Stimulated activated naive B cell treated with anti-CD40 and anti-IgM and Interleukin-4, amounts not matched to agents 10 μg/mL and 1 μg/mL and 100 μg/mL, for 72 hours (primary cell): ENCODE measurements at regions not wholly inside any gene's neighbourhood (a gene's known extent, or its start where the extent isn't known, plus 50 kb on each side); places are given as distances from the start of the nearest gene placed in this dataset.

Experiments
- ATAC-seq, 2 donors: fragments of 150-1000 bp; cut with Tn5 transposase; replicated peaks; 2 replicates each; pipeline ENCODE4 v1.10.0; 2021; ENCODE audit warnings: moderate library complexity in 1 of 2
- DNase-seq: peaks from one replicate; pipeline ENCODE4 v3.0.0; 2021
- H3K27ac Mint-ChIP-seq: one replicate; pipeline ENCODE4 v1.8.0; 2022; ENCODE audit warnings: mild to moderate bottlenecking, mixed read lengths
- H3K27me3 Mint-ChIP-seq, 2 donors: one replicate each; pipeline ENCODE4 v1.8.0; 2022; ENCODE audit warnings: mixed read lengths in 2 of 2
- H3K36me3 Mint-ChIP-seq, 2 donors: one replicate each; pipeline ENCODE4 v1.8.0; 2022; ENCODE audit warnings: mixed read lengths in 2 of 2, mild to moderate bottlenecking in 1 of 2
- H3K4me1 Mint-ChIP-seq, 2 donors: one replicate each; pipeline ENCODE4 v1.8.0; 2022; ENCODE audit warnings: mixed read lengths in 2 of 2, mild to moderate bottlenecking in 1 of 2
- H3K4me3 Mint-ChIP-seq, 2 donors: one replicate each; pipeline ENCODE4 v1.8.0; 2022; ENCODE audit warnings: mild to moderate bottlenecking in 2 of 2, mixed read lengths in 2 of 2, moderate library complexity in 1 of 2
- H3K9me3 Mint-ChIP-seq, 2 donors: one replicate each; pipeline ENCODE4 v1.8.0; 2022; ENCODE audit warnings: mixed read lengths in 2 of 2, mild to moderate bottlenecking in 1 of 2

- Mint-ChIP-seq H3K4me1 (peaks cover 0 to 5% of the 10 kb centered on the region in 2 donors), H3K27ac (no peak overlapping the region), H3K4me3 (no peak overlapping the region), H3K9me3 (no peaks in the 10 kb centered on the region), H3K27me3 (peaks cover 13 to 20% of the 10 kb centered on the region in 2 donors), H3K36me3 (no peaks in the 10 kb centered on the region)
- ATAC-seq (no peak), DNase-seq (no peak)
Observed at GRCh38 chr5:107303171-107303968, 367.4 kb downstream of the EFNA5 start.

DNA sequence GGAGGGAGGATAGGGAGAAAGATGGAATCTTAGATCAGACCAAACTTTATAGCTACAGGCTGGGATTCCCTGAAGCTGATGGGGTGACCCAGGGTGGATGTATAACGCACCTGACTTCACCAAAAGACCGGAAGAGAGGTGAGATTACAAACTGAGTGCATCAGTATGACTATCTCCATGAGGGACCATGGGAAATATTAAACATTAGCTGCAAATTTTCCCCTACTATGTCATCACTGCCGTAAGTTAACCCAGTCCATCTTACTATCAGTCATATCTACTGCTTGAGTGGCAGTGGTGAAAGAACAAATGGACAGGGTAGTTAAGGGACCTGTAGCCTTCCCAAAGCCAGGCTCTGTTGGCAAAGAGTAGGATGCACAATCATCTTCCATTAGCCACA lies 368.3 kb downstream of the EFNA5 start:
- peaks cover 20% of the 10 kb centered on the region in 2 donors for H3K27me3 Mint-ChIP-seq
- no peak overlapping the region for H3K27ac Mint-ChIP-seq
- H3K4me1 Mint-ChIP-seq: peaks cover 0 to 5% of the 10 kb centered on the region in 2 donors
- peak in 1 of 2 donors; percentile 36 for ATAC-seq
- no peak overlapping the region for H3K4me3 Mint-ChIP-seq
- no peaks in the 10 kb centered on the region for H3K9me3 Mint-ChIP-seq
- no peak for DNase-seq
- no peaks in the 10 kb centered on the region for H3K36me3 Mint-ChIP-seq

GRCh38 chr5:107301999-107302398 lies 368.7 kb downstream of the EFNA5 start:
- ATAC-seq: no peak
- Mint-ChIP-seq H3K4me3 (no peak overlapping the region), H3K36me3 (no peaks in the 10 kb centered on the region), H3K27ac (no peak overlapping the region), H3K9me3 (no peaks in the 10 kb centered on the region), H3K27me3 (peaks cover 24% of the 10 kb centered on the region in 2 donors), H3K4me1 (peaks cover 0 to 5% of the 10 kb centered on the region in 2 donors)
- DNase-seq: no peak

DNA sequence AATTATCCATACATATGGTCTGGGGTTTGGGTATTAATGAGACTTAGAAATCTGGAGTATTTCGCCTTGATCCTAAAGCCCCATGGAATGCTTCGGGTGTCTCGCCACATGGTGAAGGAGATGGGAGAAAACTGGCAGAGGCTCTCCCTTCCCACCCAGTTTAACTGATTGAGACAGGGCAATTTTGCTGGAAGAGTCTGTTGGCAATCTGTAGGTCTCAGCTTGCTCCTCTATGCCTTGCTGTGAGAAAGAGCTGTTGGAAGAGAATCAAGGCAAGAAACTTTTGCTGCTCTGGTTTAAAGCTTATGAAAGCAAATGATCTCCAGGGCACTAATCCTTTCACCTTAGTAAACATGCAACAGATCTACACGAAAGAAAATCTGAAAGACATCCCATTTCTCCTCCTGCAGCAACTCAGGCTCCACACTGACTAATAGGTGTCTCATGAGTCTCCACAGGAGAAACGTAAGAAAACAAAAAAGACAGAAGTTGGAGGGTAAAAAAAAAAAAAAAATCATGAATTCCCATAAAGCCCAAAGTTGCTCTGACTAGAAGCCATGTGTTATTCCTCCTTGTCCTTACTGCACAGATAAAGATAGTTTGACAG lies 369.9 kb downstream of the EFNA5 start:
- no peak overlapping the region for H3K4me3 Mint-ChIP-seq
- no peak for DNase-seq
- H3K27ac Mint-ChIP-seq: no peak overlapping the region
- no peaks in the 10 kb centered on the region for H3K36me3 Mint-ChIP-seq
- peaks cover 0 to 5% of the 10 kb centered on the region in 2 donors for H3K4me1 Mint-ChIP-seq
- peaks cover 19 to 31% of the 10 kb centered on the region in 2 donors for H3K27me3 Mint-ChIP-seq
- ATAC-seq: no peak
- H3K9me3 Mint-ChIP-seq: no peaks in the 10 kb centered on the region

- no peak overlapping the region for H3K27ac Mint-ChIP-seq
- H3K9me3 Mint-ChIP-seq: peaks cover 0 to 2% of the 10 kb centered on the region in 2 donors
- peaks cover 22 to 40% of the 10 kb centered on the region in 2 donors for H3K27me3 Mint-ChIP-seq
- no peaks in the 10 kb centered on the region for H3K36me3 Mint-ChIP-seq
- no peak overlapping the region for H3K4me3 Mint-ChIP-seq
- peaks cover 2 to 10% of the 10 kb centered on the region in 2 donors for H3K4me1 Mint-ChIP-seq
- ATAC-seq (no peak), DNase-seq (no peak)
Observed at GRCh38 chr5:107296572-107296971, 374.2 kb downstream of the EFNA5 start.

DNA sequence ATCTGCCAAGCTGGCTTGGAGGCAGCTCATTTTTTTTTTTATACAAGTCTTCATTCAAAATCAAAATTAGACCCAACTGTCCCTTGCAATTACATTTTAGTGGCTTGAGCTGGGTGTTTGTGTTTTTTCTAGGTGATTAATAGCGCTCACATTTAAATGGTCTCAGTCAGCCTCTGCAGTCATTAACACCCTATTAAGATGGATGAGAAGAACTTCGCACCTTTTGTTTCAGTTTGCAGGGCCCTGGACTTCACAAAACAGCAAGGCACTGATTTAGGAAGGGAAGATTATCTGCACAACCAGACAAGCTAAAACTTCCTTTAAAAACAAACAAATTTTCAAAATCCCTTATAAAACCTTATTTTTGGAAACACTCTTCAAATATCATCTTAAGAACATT lies 374.8 kb downstream of the EFNA5 start:
- Mint-ChIP-seq H3K27me3 (peaks cover 22 to 40% of the 10 kb centered on the region in 2 donors), H3K9me3 (peaks cover 0 to 2% of the 10 kb centered on the region in 2 donors), H3K27ac (no peak overlapping the region), H3K4me3 (no peak overlapping the region), H3K4me1 (peaks cover 2 to 10% of the 10 kb centered on the region in 2 donors), H3K36me3 (no peaks in the 10 kb centered on the region)
- DNase-seq (no peak), ATAC-seq (no peak)

GRCh38 chr5:107294669-107295068 lies 376.1 kb downstream of the EFNA5 start:
- ATAC-seq: no peak
- no peak overlapping the region for H3K4me3 Mint-ChIP-seq
- DNase-seq: no peak
- peaks cover 22 to 39% of the 10 kb centered on the region in 2 donors for H3K27me3 Mint-ChIP-seq
- H3K4me1 Mint-ChIP-seq: peaks cover 2 to 14% of the 10 kb centered on the region in 2 donors
- no peaks in the 10 kb centered on the region for H3K36me3 Mint-ChIP-seq
- H3K27ac Mint-ChIP-seq: no peak overlapping the region
- H3K9me3 Mint-ChIP-seq: peaks cover 0 to 2% of the 10 kb centered on the region in 2 donors

DNA sequence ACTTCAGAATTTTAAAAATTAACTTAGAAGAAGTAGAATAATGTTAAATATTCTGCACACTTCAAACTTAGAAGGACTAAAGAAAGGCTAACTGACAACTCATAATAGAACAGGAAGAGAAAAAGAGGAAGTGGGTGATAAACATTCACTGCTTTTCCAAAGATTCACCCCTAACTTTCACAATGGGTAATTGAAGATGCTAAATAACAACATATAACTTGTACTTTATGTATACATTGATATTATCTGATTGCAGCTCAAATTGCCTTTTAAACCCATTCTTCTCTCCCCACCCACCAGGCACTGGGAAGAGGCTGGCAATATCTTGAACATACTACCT lies 376.6 kb downstream of the EFNA5 start:
- peak; percentile 71 to 74 for ATAC-seq
- peaks cover 5 to 19% of the 10 kb centered on the region in 2 donors for H3K4me1 Mint-ChIP-seq
- no peak for DNase-seq
- no peaks in the 10 kb centered on the region for H3K36me3 Mint-ChIP-seq
- H3K9me3 Mint-ChIP-seq: peaks cover 0 to 2% of the 10 kb centered on the region in 2 donors
- peaks cover 22 to 35% of the 10 kb centered on the region in 2 donors for H3K27me3 Mint-ChIP-seq
- no peak overlapping the region for H3K4me3 Mint-ChIP-seq
- H3K27ac Mint-ChIP-seq: no peak overlapping the region

GRCh38 chr5:107293541-107294210 lies 377.1 kb downstream of the EFNA5 start:
- no peak for DNase-seq
- no peak overlapping the region for H3K4me3 Mint-ChIP-seq
- no peaks in the 10 kb centered on the region for H3K36me3 Mint-ChIP-seq
- peaks cover 10 to 24% of the 10 kb centered on the region in 2 donors for H3K4me1 Mint-ChIP-seq
- H3K27me3 Mint-ChIP-seq: peaks cover 22 to 35% of the 10 kb centered on the region in 2 donors
- no peak overlapping the region for H3K27ac Mint-ChIP-seq
- H3K9me3 Mint-ChIP-seq: peaks cover 0 to 2% of the 10 kb centered on the region in 2 donors
- ATAC-seq: peak; percentile 3 to 4

DNA sequence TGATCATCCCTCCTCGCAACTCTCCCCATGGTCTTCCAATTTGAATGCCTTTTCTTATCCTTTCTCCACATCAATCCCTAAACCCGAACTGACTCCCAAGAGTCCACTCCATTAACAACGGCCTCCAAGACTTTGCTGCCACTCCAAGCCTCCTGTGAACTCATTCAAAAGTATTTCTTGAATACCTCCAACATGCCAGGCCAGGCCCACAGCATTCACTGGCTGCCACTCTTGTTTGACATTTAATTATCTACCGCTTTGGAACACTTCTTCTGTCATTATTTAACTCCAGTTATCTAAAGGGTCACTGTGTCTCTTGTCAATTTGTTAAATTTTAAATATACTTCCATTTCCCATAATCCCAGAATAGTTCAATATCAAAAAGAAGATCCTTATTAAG lies 378.9 kb downstream of the EFNA5 start:
- Mint-ChIP-seq H3K27ac (no peak overlapping the region), H3K27me3 (peaks cover 25 to 29% of the 10 kb centered on the region in 2 donors), H3K4me3 (no peak overlapping the region), H3K4me1 (peaks cover 14 to 38% of the 10 kb centered on the region in 2 donors), H3K9me3 (peaks cover 0 to 2% of the 10 kb centered on the region in 2 donors), H3K36me3 (no peaks in the 10 kb centered on the region)
- ATAC-seq: no peak
- no peak for DNase-seq

- H3K4me1 Mint-ChIP-seq: peaks cover 14 to 38% of the 10 kb centered on the region in 2 donors
Observed at GRCh38 chr5:107290780-107291398, 379.8 kb downstream of the EFNA5 start.

DNA sequence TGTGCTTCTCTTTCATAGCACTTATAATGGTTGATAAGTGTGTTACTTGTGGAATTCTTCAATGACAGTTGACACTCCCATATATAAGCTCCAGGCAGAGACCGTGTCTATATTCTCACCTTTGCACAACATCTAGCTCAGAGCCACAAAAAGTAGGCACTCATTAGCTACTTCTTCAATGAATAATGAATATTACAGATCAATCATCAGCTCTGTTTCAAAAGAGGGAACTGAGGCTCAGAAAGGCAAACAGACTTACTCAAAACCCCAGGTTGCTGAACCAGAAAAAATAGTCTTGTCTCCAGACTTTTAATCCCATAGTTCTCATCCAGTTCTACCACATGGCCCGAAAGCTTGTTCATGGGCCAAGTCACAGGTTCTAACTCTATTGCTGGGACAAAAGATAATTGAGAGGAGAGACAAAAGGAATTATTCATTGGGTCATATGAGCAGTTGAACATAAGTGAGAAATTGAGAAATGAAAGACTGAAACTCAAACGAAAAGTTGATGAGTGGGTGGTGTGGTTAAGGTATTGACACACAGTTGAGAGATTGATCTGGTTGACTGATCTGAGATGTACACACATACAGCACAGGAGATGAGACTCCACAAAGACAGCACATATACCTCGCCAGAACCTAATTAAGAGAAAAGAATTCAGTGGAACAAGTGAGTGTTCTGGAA lies 381.6 kb downstream of the EFNA5 start:
- ATAC-seq (peak; percentile 96), DNase-seq (peak; percentile 16)
- H3K27ac Mint-ChIP-seq: no peak overlapping the region
- peaks cover 24 to 36% of the 10 kb centered on the region in 2 donors for H3K27me3 Mint-ChIP-seq
- H3K4me3 Mint-ChIP-seq: peak overlapping the region; percentile 7 to 18
- H3K36me3 Mint-ChIP-seq: no peaks in the 10 kb centered on the region
- peaks cover 11 to 28% of the 10 kb centered on the region in 2 donors for H3K4me1 Mint-ChIP-seq
- peaks cover 0 to 2% of the 10 kb centered on the region in 2 donors for H3K9me3 Mint-ChIP-seq

More at GRCh38 chr5:107290780-107291398, 379.8 kb downstream of the EFNA5 start:
- H3K27ac Mint-ChIP-seq: no peak overlapping the region
- H3K4me3 Mint-ChIP-seq: no peak overlapping the region
- peaks cover 0 to 2% of the 10 kb centered on the region in 2 donors for H3K9me3 Mint-ChIP-seq
- DNase-seq (no peak), ATAC-seq (no peak)
- H3K27me3 Mint-ChIP-seq: peaks cover 29 to 32% of the 10 kb centered on the region in 2 donors
- no peaks in the 10 kb centered on the region for H3K36me3 Mint-ChIP-seq

- peaks cover 36 to 37% of the 10 kb centered on the region in 2 donors for H3K27me3 Mint-ChIP-seq
- DNase-seq (no peak), ATAC-seq (no peak)
- H3K4me3 Mint-ChIP-seq: no peak overlapping the region
- H3K27ac Mint-ChIP-seq: no peak overlapping the region
- H3K4me1 Mint-ChIP-seq: peaks cover 11 to 28% of the 10 kb centered on the region in 2 donors
- H3K9me3 Mint-ChIP-seq: no peaks in the 10 kb centered on the region
- H3K36me3 Mint-ChIP-seq: no peaks in the 10 kb centered on the region
Observed at GRCh38 chr5:107286447-107287098, 384.2 kb downstream of the EFNA5 start.
